H9 (cell line): ENCODE measurements at regions not wholly inside any gene's neighbourhood (a gene's known extent, or its start where the extent isn't known, plus 50 kb on each side); places are given as distances from the start of the nearest gene placed in this dataset.

Experiments used
- DNase-seq: peaks from one replicate; pipeline ENCODE4 v3.0.0-alpha.2; 2017
- H2AFZ ChIP-seq: one replicate; pipeline ENCODE4 v1.6.1; 2013; ENCODE audit warnings: mild to moderate bottlenecking, low read length, control low read depth, moderate library complexity
- H2AK5ac ChIP-seq: 2 replicates; pipeline ENCODE4 v1.6.1; 2013; ENCODE audit warnings: low read length, control low read depth, mixed read lengths; ENCODE audit not compliant: insufficient read length
- H2BK120ac ChIP-seq: one replicate; pipeline ENCODE4 v1.6.1; 2013; ENCODE audit warnings: low read depth, mild to moderate bottlenecking, low read length, control low read depth, inconsistent platforms; ENCODE audit not compliant: poor library complexity, severe bottlenecking
- H2BK12ac ChIP-seq: 2 replicates; pipeline ENCODE4 v1.6.1; 2013; ENCODE audit warnings: low read length, control low read depth, mixed read lengths, low read depth; ENCODE audit not compliant: insufficient read length
- H2BK15ac ChIP-seq: 2 replicates; pipeline ENCODE4 v1.6.1; 2013; ENCODE audit warnings: low read depth, low read length, control low read depth
- H2BK20ac ChIP-seq: one replicate; pipeline ENCODE4 v1.6.1; 2013; ENCODE audit warnings: low read depth, mild to moderate bottlenecking, low read length, control low read depth, inconsistent platforms; ENCODE audit not compliant: poor library complexity, severe bottlenecking
- H2BK5ac ChIP-seq: 2 replicates; pipeline ENCODE4 v1.6.1; 2013; ENCODE audit warnings: low read length, control low read depth, mixed read lengths; ENCODE audit not compliant: insufficient read length
- H3K14ac ChIP-seq: 2 replicates; pipeline ENCODE4 v1.6.1; 2013; ENCODE audit warnings: low read length, control low read depth; ENCODE audit not compliant: insufficient read depth
- H3K18ac ChIP-seq: 2 replicates; pipeline ENCODE4 v1.6.1; 2013; ENCODE audit warnings: low read depth, mild to moderate bottlenecking, mixed read lengths, low read length, control low read depth; ENCODE audit not compliant: insufficient read length
- H3K23ac ChIP-seq: 2 replicates; pipeline ENCODE4 v1.6.1; 2013; ENCODE audit warnings: low read length, control low read depth, mixed read lengths, low read depth; ENCODE audit not compliant: insufficient read length
- H3K23me2 ChIP-seq: 2 replicates; pipeline ENCODE4 v1.6.1; 2013; ENCODE audit warnings: low read depth, mild to moderate bottlenecking, mixed read lengths, low read length, control low read depth; ENCODE audit not compliant: insufficient read length, poor library complexity, severe bottlenecking
- H3K27ac ChIP-seq: 2 replicates; pipeline ENCODE4 v1.5.1; 2013; ENCODE audit warnings: low read length, control low read depth, mixed read lengths, low read depth; ENCODE audit not compliant: insufficient read length
- H3K27me3 ChIP-seq: 2 replicates; pipeline ENCODE4 v1.6.1; 2013; ENCODE audit warnings: low read length, control low read depth, inconsistent platforms; ENCODE audit not compliant: insufficient read depth
- H3K4ac ChIP-seq: 2 replicates; pipeline ENCODE4 v1.6.1; 2013; ENCODE audit warnings: low read depth, mild to moderate bottlenecking, control low read depth, inconsistent platforms, low read length, moderate library complexity
- H3K4me1 ChIP-seq: 2 replicates; pipeline ENCODE4 v1.6.1; 2013; ENCODE audit warnings: low read length, control low read depth, inconsistent platforms; ENCODE audit not compliant: insufficient read depth
- H3K4me2 ChIP-seq: 2 replicates; pipeline ENCODE4 v1.6.1; 2013; ENCODE audit warnings: low read length, control low read depth, mixed read lengths; ENCODE audit not compliant: insufficient read length, insufficient read depth
- H3K56ac ChIP-seq: 2 replicates; pipeline ENCODE4 v1.6.1; 2013; ENCODE audit warnings: low read depth, mild to moderate bottlenecking, mixed read lengths, low read length, control low read depth; ENCODE audit not compliant: insufficient read length
- H3K79me1 ChIP-seq: 2 replicates; pipeline ENCODE4 v1.6.1; 2013; ENCODE audit warnings: low read depth, mild to moderate bottlenecking, moderate library complexity, low read length, control low read depth, inconsistent platforms; ENCODE audit not compliant: insufficient read depth, poor library complexity, severe bottlenecking
- H3K79me2 ChIP-seq: 2 replicates; pipeline ENCODE4 v1.6.1; 2013; ENCODE audit warnings: low read length, control low read depth, inconsistent platforms; ENCODE audit not compliant: insufficient read depth
- H3K9ac ChIP-seq: 2 replicates; pipeline ENCODE4 v1.6.1; 2013; ENCODE audit warnings: low read length, control low read depth, mixed read lengths; ENCODE audit not compliant: insufficient read length; ENCODE audit errors: extremely low read depth
- H3K9me3 ChIP-seq: one replicate; pipeline ENCODE4 v1.6.1; 2013; ENCODE audit warnings: low read depth, low read length, inconsistent platforms; ENCODE audit not compliant: control insufficient read depth
- H3T11ph ChIP-seq: one replicate; pipeline ENCODE4 v1.6.1; 2013; ENCODE audit warnings: mild to moderate bottlenecking, low read length, control low read depth, inconsistent platforms
- H4K20me1 ChIP-seq: one replicate; pipeline ENCODE4 v1.6.1; 2013; ENCODE audit not compliant: control insufficient read depth, insufficient read length, insufficient read depth
- H4K5ac ChIP-seq: 2 replicates; pipeline ENCODE4 v1.6.1; 2013; ENCODE audit warnings: low read depth, mild to moderate bottlenecking, mixed read lengths, low read length, control low read depth; ENCODE audit not compliant: insufficient read length
- H4K8ac ChIP-seq: replicated peaks from 2 replicates; pipeline ENCODE4 v1.6.1; 2013; ENCODE audit warnings: low read length, control low read depth, mixed read lengths, low read depth; ENCODE audit not compliant: insufficient read length
- H4K91ac ChIP-seq: 2 replicates; pipeline ENCODE4 v1.6.1; 2013; ENCODE audit warnings: low read depth, mild to moderate bottlenecking, moderate library complexity, mixed read lengths, low read length, control low read depth; ENCODE audit not compliant: insufficient read length
- H3K27ac Mint-ChIP-seq, 3 experiments: 2 replicates in 2 of 3; 3 replicates in 1 of 3; pipeline ENCODE4 v1.8.0; 2020 to 2021; ENCODE audit warnings: mixed read lengths in 3 of 3, mild to moderate bottlenecking in 1 of 3, moderate library complexity in 1 of 3
- H3K27me3 Mint-ChIP-seq: 2 replicates; pipeline ENCODE4 v1.8.0; 2021; ENCODE audit warnings: low read depth, mild to moderate bottlenecking, moderate library complexity, mixed read lengths
- H3K36me3 Mint-ChIP-seq, 3 experiments: 2 replicates in 2 of 3; 3 replicates in 1 of 3; pipeline ENCODE4 v1.8.0; 2020 to 2021; ENCODE audit warnings: low read depth in 3 of 3, mixed read lengths in 3 of 3; ENCODE audit not compliant: insufficient read depth in 1 of 3
- H3K4me1 Mint-ChIP-seq, 2 experiments: 2 replicates each; pipeline ENCODE4 v1.8.0; 2020; ENCODE audit warnings: mixed read lengths in 2 of 2
- H3K4me3 Mint-ChIP-seq, 2 experiments: 2 replicates in 1 of 2; 3 replicates in 1 of 2; pipeline ENCODE4 v1.8.0; 2020 to 2021; ENCODE audit warnings: mild to moderate bottlenecking in 2 of 2, mixed read lengths in 2 of 2, moderate library complexity in 1 of 2
- H3K9me3 Mint-ChIP-seq, 2 experiments: 2 replicates in 1 of 2; 3 replicates in 1 of 2; pipeline ENCODE4 v1.8.0; 2020; ENCODE audit warnings: mild to moderate bottlenecking in 2 of 2, mixed read lengths in 2 of 2, moderate library complexity in 1 of 2
- WGBS: extraction: QIAGEN DNeasy Blood & Tissue Kit; methylation state at CpG from one replicate; pipeline ENCODE4 v1.1.7; 2013; ENCODE audit warnings: missing lambda C conversion rate, low lambda C conversion rate, mixed read lengths; ENCODE audit not compliant: insufficient read length; ENCODE audit errors: extremely low coverage; 5-methylcytosine and 5-hydroxymethylcytosine counted together
- TF ChIP-seq, protein P1 (sequence below): fragments of 200-600 bp; sonication (generic); conservative IDR thresholded peaks from 3 replicates; pipeline ENCODE4 v1.8.0; 2021; ENCODE audit warnings: antibody characterized with exemption, mild to moderate bottlenecking

DNA sequence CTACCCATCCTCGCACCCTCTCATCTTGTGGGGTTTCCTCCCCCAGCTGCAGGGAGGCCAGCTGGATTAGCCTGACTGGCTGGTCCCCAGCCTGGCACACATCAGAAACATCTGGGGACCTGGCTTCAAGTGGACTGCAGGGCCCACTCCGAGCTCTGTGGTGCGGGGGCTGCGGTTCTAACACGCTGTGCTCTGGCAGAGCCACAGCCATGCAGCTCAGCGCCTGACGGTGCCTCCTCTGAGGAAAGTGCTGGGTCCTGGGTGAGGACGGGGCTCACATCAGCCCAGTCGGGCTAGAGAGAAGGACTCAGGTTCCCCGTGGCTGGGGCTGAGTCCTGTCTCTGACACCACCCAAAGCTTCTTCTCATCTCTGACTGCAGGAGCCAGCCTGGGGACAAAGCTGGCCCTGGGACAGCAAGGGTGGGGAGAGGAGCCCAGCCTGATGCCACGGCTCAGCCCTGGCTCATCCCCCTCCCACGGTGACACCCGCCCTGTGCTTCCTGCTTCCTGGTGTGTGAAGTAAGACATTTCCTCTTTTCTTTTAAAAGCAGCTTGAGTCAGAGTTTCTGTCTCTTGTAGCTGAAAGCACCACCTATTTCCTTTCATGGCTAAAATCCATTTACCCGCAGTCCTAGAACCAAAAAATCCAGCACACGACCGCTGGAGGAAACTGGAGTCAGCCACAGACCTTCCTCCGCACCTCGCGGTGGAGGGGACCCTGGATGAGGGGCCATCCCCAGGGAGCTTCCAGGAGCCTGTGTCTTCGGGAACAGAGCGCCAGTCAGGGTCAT, 127.4 kb upstream of the AFDN start:
- Histone ChIP-seq H3K23me2 (no peaks in the 10 kb centered on the region), H3K14ac (no peak overlapping the region; the same call in 1 of the 2 replicates), H3K27ac (no peak overlapping the region), H3T11ph (no peak overlapping the region), H3K23ac (no peak overlapping the region), H3K9ac (no peak overlapping the region), H2BK12ac (no peak overlapping the region), H3K4ac (no peak overlapping the region), H2BK5ac (no peak overlapping the region), H3K27me3 (no peaks in the 10 kb centered on the region), H4K20me1 (no peaks in the 10 kb centered on the region), H2BK20ac (no peak overlapping the region), H3K4me1 (no peaks in the 10 kb centered on the region), H2AK5ac (no peak overlapping the region), H4K91ac (no peak overlapping the region), H3K4me2 (no peak overlapping the region), H4K8ac (no peak overlapping the region), H4K5ac (no peak overlapping the region), H3K18ac (no peak overlapping the region), H2AFZ (no peak overlapping the region), H2BK15ac (no peak overlapping the region), H3K9me3 (no peaks in the 10 kb centered on the region), H3K79me2 (no peaks in the 10 kb centered on the region), H3K79me1 (no peaks in the 10 kb centered on the region), H2BK120ac (no peak overlapping the region), H3K56ac (no peak overlapping the region)
- Mint-ChIP-seq H3K4me3 (no peak overlapping the region), H3K9me3 (no peaks in the 10 kb centered on the region), H3K36me3 (peaks cover 0 to 2% (median 0%) of the 10 kb centered on the region in 3 experiments; a peak in 2 of 7 replicates), H3K27me3 (peaks cover 5% of the 10 kb centered on the region; the same call in 1 of the 2 replicates), H3K4me1 (peaks cover 15 to 21% of the 10 kb centered on the region in 2 experiments), H3K27ac (no peak overlapping the region; a peak in 2 of 7 replicates)
- WGBS: no CpG with 5 or more reads among the region's 21 CpGs
- TF ChIP-seq, protein P1, sequence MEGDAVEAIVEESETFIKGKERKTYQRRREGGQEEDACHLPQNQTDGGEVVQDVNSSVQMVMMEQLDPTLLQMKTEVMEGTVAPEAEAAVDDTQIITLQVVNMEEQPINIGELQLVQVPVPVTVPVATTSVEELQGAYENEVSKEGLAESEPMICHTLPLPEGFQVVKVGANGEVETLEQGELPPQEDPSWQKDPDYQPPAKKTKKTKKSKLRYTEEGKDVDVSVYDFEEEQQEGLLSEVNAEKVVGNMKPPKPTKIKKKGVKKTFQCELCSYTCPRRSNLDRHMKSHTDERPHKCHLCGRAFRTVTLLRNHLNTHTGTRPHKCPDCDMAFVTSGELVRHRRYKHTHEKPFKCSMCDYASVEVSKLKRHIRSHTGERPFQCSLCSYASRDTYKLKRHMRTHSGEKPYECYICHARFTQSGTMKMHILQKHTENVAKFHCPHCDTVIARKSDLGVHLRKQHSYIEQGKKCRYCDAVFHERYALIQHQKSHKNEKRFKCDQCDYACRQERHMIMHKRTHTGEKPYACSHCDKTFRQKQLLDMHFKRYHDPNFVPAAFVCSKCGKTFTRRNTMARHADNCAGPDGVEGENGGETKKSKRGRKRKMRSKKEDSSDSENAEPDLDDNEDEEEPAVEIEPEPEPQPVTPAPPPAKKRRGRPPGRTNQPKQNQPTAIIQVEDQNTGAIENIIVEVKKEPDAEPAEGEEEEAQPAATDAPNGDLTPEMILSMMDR: no peak
- no peak for DNase-seq
